Neuron (in vitro differentiated cells): ENCODE measurements at regions not wholly inside any gene's neighbourhood (a gene's known extent, or its start where the extent isn't known, plus 50 kb on each side); places are given as distances from the start of the nearest gene placed in this dataset.

Experiments
- H2AFZ ChIP-seq: one replicate; pipeline ENCODE4 v1.6.1; 2013; ENCODE audit warnings: low read depth, mild to moderate bottlenecking, inconsistent platforms, low read length, moderate library complexity
- H3K27me3 ChIP-seq: one replicate; pipeline ENCODE4 v1.6.1; 2013; ENCODE audit warnings: low read length; ENCODE audit not compliant: insufficient read depth
- H3K36me3 ChIP-seq: one replicate; pipeline ENCODE4 v1.6.1; 2013; ENCODE audit warnings: low read length; ENCODE audit not compliant: insufficient read depth
- H3K4me1 ChIP-seq: one replicate; pipeline ENCODE4 v1.6.1; 2013; ENCODE audit warnings: low read length; ENCODE audit not compliant: insufficient read depth
- H3K4me3 ChIP-seq: 2 replicates; pipeline ENCODE4 v1.5.1; 2013; ENCODE audit warnings: mild to moderate bottlenecking, low read length, moderate library complexity
- H3K9me3 ChIP-seq: one replicate; pipeline ENCODE4 v1.6.1; 2013; ENCODE audit warnings: low read length

- no peaks in the 10 kb centered on the region for H3K27me3 ChIP-seq
- no peaks in the 10 kb centered on the region for H3K9me3 ChIP-seq
- no peaks in the 10 kb centered on the region for H3K36me3 ChIP-seq
- H3K4me1 ChIP-seq = no peaks in the 10 kb centered on the region
- H2AFZ ChIP-seq = no peak overlapping the region
- H3K4me3 ChIP-seq = no peak overlapping the region
Measured at GRCh38 chr9:73523391-73523790, 371.7 kb downstream of the ANXA1 start.

- no peak overlapping the region for H3K4me3 ChIP-seq
- H3K4me1 ChIP-seq = no peaks in the 10 kb centered on the region
- no peaks in the 10 kb centered on the region for H3K36me3 ChIP-seq
- H2AFZ ChIP-seq = no peak overlapping the region
- H3K27me3 ChIP-seq = no peaks in the 10 kb centered on the region
- no peaks in the 10 kb centered on the region for H3K9me3 ChIP-seq
Measured at GRCh38 chr9:73525350-73525749, 373.7 kb downstream of the ANXA1 start.

DNA sequence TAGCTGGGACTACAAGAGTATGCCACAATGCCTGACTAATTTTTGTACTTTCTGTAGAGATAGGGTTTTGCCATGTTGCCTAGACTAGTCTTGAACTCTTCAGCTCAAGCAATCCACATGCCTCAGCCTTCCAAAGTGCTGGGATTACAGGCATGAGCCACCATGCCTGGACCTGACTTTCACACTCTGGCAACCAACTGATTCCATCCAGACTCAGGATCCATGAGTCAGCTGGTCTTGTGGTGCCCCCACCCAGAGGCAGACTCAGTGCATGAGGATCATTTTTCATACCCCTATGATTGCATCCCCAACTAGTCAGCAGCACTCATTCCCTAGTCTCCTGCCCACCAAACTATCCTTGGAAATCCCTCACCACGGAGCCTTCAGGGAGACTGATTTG lies 375.9 kb downstream of the ANXA1 start:
- no peak overlapping the region for H3K4me3 ChIP-seq
- H3K36me3 ChIP-seq = no peaks in the 10 kb centered on the region
- H3K27me3 ChIP-seq = no peaks in the 10 kb centered on the region
- no peaks in the 10 kb centered on the region for H3K4me1 ChIP-seq
- H2AFZ ChIP-seq = no peak overlapping the region
- no peaks in the 10 kb centered on the region for H3K9me3 ChIP-seq

DNA sequence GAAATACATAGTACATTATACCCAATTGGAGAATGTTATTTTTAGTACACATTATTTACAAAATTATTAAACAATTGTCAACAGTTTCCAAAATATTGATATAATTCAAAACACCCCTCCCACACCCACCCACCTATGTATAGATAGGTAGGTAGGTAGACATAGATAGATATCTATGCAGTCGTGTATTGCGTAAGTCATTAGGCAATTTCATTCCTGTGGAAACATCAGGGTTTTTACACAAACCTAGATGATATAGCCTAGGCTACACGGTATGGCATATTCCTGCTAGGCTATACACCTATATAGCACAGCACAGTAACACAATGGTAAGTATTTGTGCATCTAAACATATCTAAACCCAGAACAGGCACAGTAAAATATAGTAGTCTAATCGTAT lies 377.3 kb downstream of the ANXA1 start:
- H2AFZ ChIP-seq = no peak overlapping the region
- no peaks in the 10 kb centered on the region for H3K4me1 ChIP-seq
- no peak overlapping the region for H3K4me3 ChIP-seq
- H3K9me3 ChIP-seq = no peaks in the 10 kb centered on the region
- no peaks in the 10 kb centered on the region for H3K36me3 ChIP-seq
- no peaks in the 10 kb centered on the region for H3K27me3 ChIP-seq

DNA sequence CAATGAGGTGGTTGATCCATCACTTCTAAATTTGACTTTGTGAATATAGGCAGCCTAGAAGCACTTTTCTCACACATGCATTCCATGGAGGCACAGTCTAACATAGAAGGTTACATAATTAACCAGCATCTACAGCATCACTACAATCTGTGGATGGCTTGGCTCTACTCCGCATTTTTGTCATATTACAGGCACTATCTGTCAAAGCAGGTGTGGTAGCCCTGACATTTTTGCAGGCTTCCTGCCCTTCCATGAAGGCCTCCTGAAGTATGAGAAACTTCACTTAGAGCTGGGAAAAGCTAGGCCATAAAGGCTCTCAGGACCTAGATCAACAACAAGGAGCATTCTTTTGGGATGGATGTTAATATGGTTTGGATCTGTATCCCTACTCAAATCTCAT lies 378.0 kb downstream of the ANXA1 start:
- Histone ChIP-seq H3K36me3 (no peaks in the 10 kb centered on the region), H3K4me3 (no peak overlapping the region), H3K9me3 (no peaks in the 10 kb centered on the region), H3K4me1 (no peaks in the 10 kb centered on the region), H3K27me3 (no peaks in the 10 kb centered on the region), H2AFZ (no peak overlapping the region)

GRCh38 chr9:73531051-73531532 lies 379.4 kb downstream of the ANXA1 start:
- Histone ChIP-seq H3K36me3 (no peaks in the 10 kb centered on the region), H3K27me3 (no peaks in the 10 kb centered on the region), H3K4me3 (no peak overlapping the region), H3K4me1 (no peaks in the 10 kb centered on the region), H2AFZ (no peak overlapping the region), H3K9me3 (no peaks in the 10 kb centered on the region)

DNA sequence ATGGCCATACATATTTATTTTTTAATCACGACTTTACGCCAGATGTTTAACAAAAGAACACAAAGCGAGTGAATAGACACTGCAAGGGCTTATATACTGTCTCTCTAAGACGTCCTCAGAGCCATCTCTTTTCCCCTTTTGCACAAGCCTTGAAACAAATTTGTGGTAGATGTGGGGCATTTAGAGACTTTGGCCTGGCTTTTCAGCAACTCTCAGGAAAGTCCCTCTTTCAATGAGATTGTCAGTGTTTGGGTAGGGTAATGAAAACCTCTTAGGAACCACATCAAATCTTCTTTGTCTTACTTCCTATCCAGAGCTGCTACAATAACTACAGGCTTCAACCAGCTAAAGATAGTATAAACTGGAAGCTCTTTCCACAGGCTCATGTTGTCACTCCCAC lies 380.0 kb downstream of the ANXA1 start:
- no peak overlapping the region for H2AFZ ChIP-seq
- H3K36me3 ChIP-seq = no peaks in the 10 kb centered on the region
- no peaks in the 10 kb centered on the region for H3K9me3 ChIP-seq
- H3K4me1 ChIP-seq = no peaks in the 10 kb centered on the region
- H3K4me3 ChIP-seq = no peak overlapping the region
- no peaks in the 10 kb centered on the region for H3K27me3 ChIP-seq

DNA sequence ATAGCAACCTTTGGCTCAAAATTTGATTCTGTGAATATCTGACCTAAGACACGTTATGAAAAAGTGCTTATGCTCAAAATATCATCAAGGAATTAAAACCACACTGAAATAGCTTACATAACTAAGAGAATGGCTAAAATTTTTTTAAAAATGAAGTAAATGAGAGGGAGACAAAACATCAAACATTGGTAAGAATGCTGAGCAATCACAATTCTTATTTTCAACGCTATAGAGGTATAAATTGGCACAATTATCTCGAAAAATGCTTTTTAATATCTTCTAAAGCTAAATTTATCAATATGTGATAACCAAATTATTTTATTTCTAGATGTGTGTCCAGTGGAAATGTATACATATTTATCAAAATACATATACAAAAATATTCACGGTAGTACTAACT lies 381.3 kb downstream of the ANXA1 start:
- Histone ChIP-seq H3K4me1 (no peaks in the 10 kb centered on the region), H3K9me3 (no peaks in the 10 kb centered on the region), H2AFZ (no peak overlapping the region), H3K27me3 (no peaks in the 10 kb centered on the region), H3K36me3 (no peaks in the 10 kb centered on the region), H3K4me3 (no peak overlapping the region)

GRCh38 chr9:73536403-73536802 lies 384.7 kb downstream of the ANXA1 start:
- H3K27me3 ChIP-seq = no peaks in the 10 kb centered on the region
- H2AFZ ChIP-seq = no peak overlapping the region
- no peaks in the 10 kb centered on the region for H3K9me3 ChIP-seq
- H3K4me1 ChIP-seq = peaks cover 21% of the 10 kb centered on the region
- no peaks in the 10 kb centered on the region for H3K36me3 ChIP-seq
- no peak overlapping the region for H3K4me3 ChIP-seq

DNA sequence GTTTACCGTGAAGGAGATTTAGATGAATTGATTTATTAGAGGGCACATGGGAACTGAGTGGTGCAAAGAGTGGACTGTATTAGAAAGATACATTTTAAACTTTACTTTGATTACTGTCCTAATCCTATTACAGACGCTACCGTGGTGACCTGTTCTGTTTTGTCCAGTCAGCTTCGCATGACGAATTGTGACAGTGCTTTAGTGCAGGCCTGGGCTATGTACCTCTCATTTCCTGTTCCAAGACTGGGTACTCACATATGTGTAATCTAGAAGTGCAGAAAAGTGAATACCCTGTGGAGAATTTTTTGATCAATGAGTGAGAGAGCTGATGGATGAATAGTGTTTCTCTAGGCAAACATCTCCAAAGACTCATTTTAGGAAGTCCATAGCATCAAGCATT lies 385.9 kb downstream of the ANXA1 start:
- no peaks in the 10 kb centered on the region for H3K27me3 ChIP-seq
- no peak overlapping the region for H3K4me3 ChIP-seq
- H3K36me3 ChIP-seq = no peaks in the 10 kb centered on the region
- H3K9me3 ChIP-seq = no peaks in the 10 kb centered on the region
- H3K4me1 ChIP-seq = peaks cover 21% of the 10 kb centered on the region
- no peak overlapping the region for H2AFZ ChIP-seq

DNA sequence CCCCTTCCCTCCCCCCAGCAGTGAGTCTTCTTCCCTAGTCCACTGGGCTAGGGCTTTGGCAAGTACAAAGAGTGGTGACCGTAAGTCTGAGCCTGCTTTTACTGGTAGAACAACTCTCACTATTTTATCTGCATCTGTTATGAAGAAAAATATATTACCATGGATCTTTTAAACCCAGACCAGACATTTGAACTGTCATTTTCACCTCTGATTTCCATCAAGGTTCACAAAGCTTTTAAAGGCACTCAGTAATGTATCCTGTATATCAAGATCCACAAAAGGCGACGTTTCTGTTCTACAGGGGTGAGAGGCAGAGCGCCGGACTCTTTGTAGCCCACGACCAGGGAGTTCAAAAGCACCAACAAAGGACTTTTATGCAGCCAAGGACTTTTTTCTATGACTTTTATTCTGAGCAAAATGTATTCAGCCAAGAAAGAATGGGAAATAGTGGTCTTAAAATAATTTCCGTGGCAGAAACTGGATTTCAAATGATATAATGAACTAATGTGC lies 388.3 kb downstream of the ANXA1 start:
- H3K9me3 ChIP-seq = no peaks in the 10 kb centered on the region
- no peak overlapping the region for H3K4me3 ChIP-seq
- H3K4me1 ChIP-seq = peaks cover 21% of the 10 kb centered on the region
- H3K36me3 ChIP-seq = no peaks in the 10 kb centered on the region
- H2AFZ ChIP-seq = peak overlapping the region; percentile 50
- H3K27me3 ChIP-seq = no peaks in the 10 kb centered on the region

DNA sequence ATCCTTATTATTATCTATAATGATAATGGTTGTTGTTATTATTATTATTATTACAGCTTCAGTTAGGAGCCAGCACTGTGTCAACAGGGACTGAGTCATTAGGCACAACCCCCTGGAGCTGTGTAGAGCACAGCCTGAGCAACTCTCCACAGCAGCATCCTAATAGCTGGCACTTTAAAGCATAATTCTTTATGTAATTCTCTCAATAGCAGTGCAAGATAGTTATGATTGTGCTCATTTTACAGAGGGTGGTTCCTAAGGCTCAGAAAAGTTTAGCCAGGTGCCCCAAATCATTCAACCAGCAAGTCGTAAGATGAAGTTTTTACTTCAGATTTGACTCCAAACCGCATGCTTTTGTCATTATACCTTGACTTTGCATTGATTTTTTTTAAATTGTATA lies 390.3 kb downstream of the ANXA1 start:
- H3K4me1 ChIP-seq = peaks cover 21% of the 10 kb centered on the region
- no peaks in the 10 kb centered on the region for H3K27me3 ChIP-seq
- no peaks in the 10 kb centered on the region for H3K36me3 ChIP-seq
- no peak overlapping the region for H2AFZ ChIP-seq
- no peaks in the 10 kb centered on the region for H3K9me3 ChIP-seq
- no peak overlapping the region for H3K4me3 ChIP-seq

DNA sequence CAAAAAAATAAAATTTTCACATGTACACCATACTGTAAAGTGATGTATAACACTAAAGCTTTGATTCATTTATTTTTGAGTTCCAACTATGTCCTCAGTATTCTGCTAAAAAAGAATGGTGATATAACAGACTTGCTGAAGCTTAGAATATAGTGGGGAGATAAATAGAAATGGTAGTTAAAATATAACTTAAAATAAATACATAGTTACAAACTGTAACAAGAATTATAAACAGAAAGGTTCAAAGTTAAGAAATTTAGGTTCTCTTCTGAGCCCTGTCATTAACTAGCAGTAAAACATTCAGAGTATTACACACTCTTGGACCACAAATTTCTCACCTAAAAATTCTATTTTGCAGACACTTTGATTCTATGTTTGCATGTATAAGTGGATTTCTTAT lies 392.1 kb downstream of the ANXA1 start:
- H2AFZ ChIP-seq = no peak overlapping the region
- H3K36me3 ChIP-seq = no peaks in the 10 kb centered on the region
- no peak overlapping the region for H3K4me3 ChIP-seq
- no peaks in the 10 kb centered on the region for H3K9me3 ChIP-seq
- H3K4me1 ChIP-seq = peaks cover 28% of the 10 kb centered on the region
- no peaks in the 10 kb centered on the region for H3K27me3 ChIP-seq

DNA sequence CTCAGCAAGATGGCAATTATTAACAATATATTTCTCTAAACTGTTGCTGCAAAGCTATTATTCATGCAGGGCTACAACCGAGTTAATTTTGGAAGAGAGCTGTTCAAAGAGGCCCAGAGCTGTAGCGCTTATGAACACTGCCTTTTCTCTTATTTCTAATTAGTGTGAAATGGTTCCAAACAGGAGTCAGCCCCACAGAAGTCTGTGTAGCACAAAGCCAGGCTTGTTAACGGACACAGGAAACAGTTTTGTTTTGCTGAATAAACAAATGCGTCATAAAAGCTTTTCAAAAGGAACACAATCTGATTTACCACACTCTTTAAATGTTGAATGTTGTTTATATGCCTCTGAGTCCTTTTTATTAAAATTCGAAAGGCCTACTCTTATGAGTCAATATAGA lies 396.5 kb downstream of the ANXA1 start:
- H3K4me1 ChIP-seq = peaks cover 7% of the 10 kb centered on the region
- no peak overlapping the region for H3K4me3 ChIP-seq
- H2AFZ ChIP-seq = peak overlapping the region; percentile 91
- H3K9me3 ChIP-seq = no peaks in the 10 kb centered on the region
- no peaks in the 10 kb centered on the region for H3K36me3 ChIP-seq
- H3K27me3 ChIP-seq = no peaks in the 10 kb centered on the region
